ENCODE measurements at regions not wholly inside any gene's neighbourhood (a gene's known extent, or its start where the extent isn't known, plus 50 kb on each side); places are given as distances from the start of the nearest gene placed in this dataset.

- DNase-seq (ENCODE audit: low read depth) (no peak), FAIRE-seq (no peak)
- Histone ChIP-seq H3K27me3 (ENCODE audit: control insufficient read depth, insufficient read depth, low read length) (no peaks in the 10 kb centered on the region), H3K4me3 (ENCODE audit: low read depth, low read length) (no peak overlapping the region), H3K36me3 (ENCODE audit: control insufficient read depth, insufficient read depth, low read length) (no peaks in the 10 kb centered on the region)
- TF ChIP-seq CTCF (IDR thresholded peaks at IDR 0.05; ENCODE audit: insufficient read depth, low read length, severe bottlenecking), result no peak
Observed at GRCh38 chr13:107070792-107071191, 502.9 kb upstream of the ARGLU1 start.

GRCh38 chr13:107069108-107069776 is 501.3 kb upstream of the ARGLU1 start:
- TF ChIP-seq CTCF (IDR thresholded peaks at IDR 0.05; ENCODE audit: insufficient read depth, low read length, severe bottlenecking), result no peak
- no peak overlapping the region for H3K4me3 ChIP-seq (ENCODE audit: low read depth, low read length)
- H3K27me3 ChIP-seq (ENCODE audit: control insufficient read depth, insufficient read depth, low read length), result no peaks in the 10 kb centered on the region
- no peaks in the 10 kb centered on the region for H3K36me3 ChIP-seq (ENCODE audit: control insufficient read depth, insufficient read depth, low read length)
- no peak for DNase-seq (ENCODE audit: low read depth)
- FAIRE-seq, result no peak

GRCh38 chr13:107067381-107067780 is 499.4 kb upstream of the ARGLU1 start:
- no peak for FAIRE-seq

GRCh38 chr13:107066355-107066754 is 498.4 kb upstream of the ARGLU1 start:
- no peak for TF ChIP-seq CTCF (IDR thresholded peaks at IDR 0.05; ENCODE audit: insufficient read depth, low read length, severe bottlenecking)
- H3K27me3 ChIP-seq (ENCODE audit: control insufficient read depth, insufficient read depth, low read length), result no peaks in the 10 kb centered on the region
- FAIRE-seq (no peak), DNase-seq (ENCODE audit: low read depth) (no peak)
- no peak overlapping the region for H3K4me3 ChIP-seq (ENCODE audit: low read depth, low read length)
- no peaks in the 10 kb centered on the region for H3K36me3 ChIP-seq (ENCODE audit: control insufficient read depth, insufficient read depth, low read length)

More at GRCh38 chr13:107067381-107067780, 499.4 kb upstream of the ARGLU1 start:
- Histone ChIP-seq H3K27me3 (ENCODE audit: control insufficient read depth, insufficient read depth, low read length) (no peaks in the 10 kb centered on the region), H3K36me3 (ENCODE audit: control insufficient read depth, insufficient read depth, low read length) (no peaks in the 10 kb centered on the region), H3K4me3 (ENCODE audit: low read depth, low read length) (no peak overlapping the region)
- TF ChIP-seq CTCF (IDR thresholded peaks at IDR 0.05; ENCODE audit: insufficient read depth, low read length, severe bottlenecking), result no peak
- no peak for DNase-seq (ENCODE audit: low read depth)

- no peaks in the 10 kb centered on the region for H3K36me3 ChIP-seq (ENCODE audit: control insufficient read depth, insufficient read depth, low read length)
- no peaks in the 10 kb centered on the region for H3K27me3 ChIP-seq (ENCODE audit: control insufficient read depth, insufficient read depth, low read length)
- DNase-seq (ENCODE audit: low read depth) (no peak), FAIRE-seq (no peak)
- H3K4me3 ChIP-seq (ENCODE audit: low read depth, low read length), result no peak overlapping the region
- TF ChIP-seq CTCF (IDR thresholded peaks at IDR 0.05; ENCODE audit: insufficient read depth, low read length, severe bottlenecking), result no peak
Observed at GRCh38 chr13:107065036-107065435, 497.1 kb upstream of the ARGLU1 start.

Measured in bronchial epithelial cell (primary cell).